Left lobe of liver (tissue), 2 donors: ENCODE measurements at regions not wholly inside any gene's neighbourhood (a gene's known extent, or its start where the extent isn't known, plus 50 kb on each side); places are given as distances from the start of the nearest gene placed in this dataset.

ENCODE experiments used
- ATAC-seq: fragments of 200-7000 bp; cut with Tn5 transposase; one replicate; pipeline ENCODE4 v1.9.1; 2020; ENCODE audit warnings: mild to moderate bottlenecking, moderate library complexity
- DNase-seq: peaks from one replicate; pipeline ENCODE4 v3.0.0-alpha.2; 2020; ENCODE audit warnings: low spot score
- donor health status: DM: no; HTN: no; CAD: no; lungs with moderate emphysema.
- donor health status: DM: no; HTN: yes; CAD: no.

DNA sequence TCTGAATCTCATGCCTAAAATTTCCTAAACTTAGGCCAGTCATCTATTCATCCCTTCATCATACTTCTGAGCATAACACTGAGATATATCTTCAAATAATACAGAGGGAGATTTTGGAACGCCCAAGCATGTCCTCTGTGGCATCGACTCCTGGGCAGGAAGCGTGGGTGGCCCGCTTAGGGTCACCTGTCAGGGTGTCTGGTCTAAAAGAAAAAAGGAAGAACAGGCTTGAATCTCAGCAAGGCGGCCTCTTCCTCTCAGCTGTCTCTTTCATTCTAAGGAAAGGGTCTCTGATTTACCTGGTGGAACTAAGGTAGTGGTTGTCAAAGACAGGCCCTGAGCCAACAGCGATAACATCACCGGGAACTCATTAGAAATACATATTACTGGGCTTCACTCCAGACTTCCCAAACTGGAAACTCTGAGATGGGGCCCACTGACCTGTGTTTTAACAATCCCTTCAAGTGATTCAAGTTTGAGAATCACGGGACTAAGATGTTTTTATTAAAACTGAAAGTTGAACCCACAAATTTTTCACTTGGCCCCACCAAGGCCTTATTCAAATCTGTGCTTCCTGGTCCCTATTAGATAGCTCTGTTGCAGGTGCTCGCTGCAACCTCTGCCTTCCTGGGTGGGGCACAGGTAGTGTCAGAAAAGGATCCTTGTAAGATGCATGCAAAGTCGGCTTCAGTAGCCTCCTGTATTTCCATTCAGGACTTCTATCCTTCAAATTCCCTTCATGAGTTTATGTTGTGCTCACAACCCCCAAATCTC is 162.3 kb upstream of the CCDC68 start:
- ATAC-seq: no peak
- no peak for DNase-seq

DNA sequence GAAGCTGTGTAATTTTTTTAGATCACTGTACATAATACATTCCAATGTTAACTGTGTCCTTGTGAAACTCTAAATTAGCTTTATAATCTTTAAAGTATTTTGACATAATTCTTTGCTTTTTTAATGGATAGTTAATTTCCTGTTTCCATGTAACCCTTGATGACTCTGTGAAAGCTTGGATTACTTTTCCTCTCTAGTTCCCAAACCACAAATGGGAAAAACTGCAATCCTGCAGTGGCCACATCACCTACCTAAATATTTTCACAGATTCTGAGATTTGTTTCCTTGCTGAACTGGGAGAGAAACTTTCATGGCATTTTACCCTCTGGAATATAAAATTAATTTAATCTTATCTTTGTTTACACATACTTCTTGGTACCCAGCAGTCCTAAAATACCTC is 161.6 kb upstream of the CCDC68 start:
- no peak for ATAC-seq
- no peak for DNase-seq

DNA sequence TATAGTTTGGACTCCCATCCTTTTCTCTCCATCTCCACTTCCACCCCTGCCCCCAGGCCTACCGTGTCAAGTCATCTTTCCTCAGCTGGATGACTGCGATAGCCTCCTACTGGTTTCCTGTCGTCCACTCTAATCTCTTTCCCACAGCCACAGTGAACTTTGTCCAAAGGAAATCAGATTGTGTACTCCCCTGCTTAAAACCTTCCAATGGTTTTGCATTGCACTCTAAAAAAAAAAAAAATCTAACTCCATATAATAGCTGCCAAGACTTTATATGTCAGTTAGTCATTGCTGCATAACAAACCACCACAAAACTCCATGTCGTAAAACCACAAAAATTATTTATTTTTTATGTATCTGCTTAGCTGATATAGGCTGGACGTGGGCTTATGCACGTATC is 160.2 kb upstream of the CCDC68 start:
- DNase-seq (no peak), ATAC-seq (peak; percentile 24)

- DNase-seq: no peak
- no peak for ATAC-seq
These were observed 159.8 kb upstream of the CCDC68 start for GRCh38 chr18:55119016-55119415.

GRCh38 chr18:55116863-55117262 is 157.6 kb upstream of the CCDC68 start:
- no peak for ATAC-seq
- DNase-seq: no peak

DNA sequence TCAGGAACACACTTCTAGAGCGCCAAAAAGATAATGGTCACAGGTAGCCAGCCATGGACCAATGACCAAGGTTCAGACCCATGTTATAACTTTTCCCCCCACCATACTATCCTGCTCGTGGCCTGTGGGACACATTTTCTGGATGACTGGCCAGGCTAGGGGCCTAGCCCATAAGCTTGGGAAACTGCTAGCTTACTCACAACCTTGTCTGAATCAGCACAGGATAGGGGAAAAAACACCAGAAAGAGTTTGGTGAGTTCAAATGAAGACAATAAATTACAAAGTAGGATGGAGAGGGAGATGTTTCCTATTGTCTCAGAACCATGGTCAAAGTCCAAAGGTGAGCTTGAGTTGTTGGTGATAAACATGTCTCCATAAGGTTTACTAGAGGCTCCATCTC is 156.3 kb upstream of the CCDC68 start:
- ATAC-seq (no peak), DNase-seq (no peak)

GRCh38 chr18:55114876-55115275 is 155.6 kb upstream of the CCDC68 start:
- DNase-seq (no peak), ATAC-seq (no peak)

GRCh38 chr18:55113800-55114199 is 154.5 kb upstream of the CCDC68 start:
- DNase-seq (no peak), ATAC-seq (no peak)

- ATAC-seq: no peak
These were observed 152.0 kb upstream of the CCDC68 start for GRCh38 chr18:55111271-55111670.

DNA sequence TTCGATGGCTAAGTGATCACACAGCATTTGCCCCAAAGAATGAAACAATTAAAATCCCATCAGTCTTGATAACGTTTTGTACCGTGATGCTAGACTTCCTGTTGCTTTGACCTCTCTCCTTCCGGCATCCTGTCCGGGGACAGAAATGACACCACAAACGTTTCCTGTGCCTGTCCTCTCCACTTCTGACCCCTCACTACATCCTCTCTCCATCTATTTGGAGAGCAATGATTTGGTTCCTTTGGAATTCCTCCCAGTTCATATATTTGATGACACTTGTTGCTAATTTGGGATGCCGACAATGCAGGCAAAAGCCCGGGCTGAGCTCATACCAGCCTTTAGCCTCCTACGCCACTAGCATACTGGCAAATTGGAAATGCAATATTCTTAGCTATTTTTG is 151.2 kb upstream of the CCDC68 start:
- peak; percentile 70 for ATAC-seq

More at GRCh38 chr18:55111271-55111670, 152.0 kb upstream of the CCDC68 start:
- no peak for DNase-seq

GRCh38 chr18:55109818-55110414 is 150.7 kb upstream of the CCDC68 start:
- DNase-seq (no peak), ATAC-seq (no peak)

More for the DNA sequence above, 151.2 kb upstream of the CCDC68 start:
- no peak for DNase-seq

- ATAC-seq (no peak), DNase-seq (no peak)
These were observed 147.6 kb upstream of the CCDC68 start for GRCh38 chr18:55106906-55107305.

DNA sequence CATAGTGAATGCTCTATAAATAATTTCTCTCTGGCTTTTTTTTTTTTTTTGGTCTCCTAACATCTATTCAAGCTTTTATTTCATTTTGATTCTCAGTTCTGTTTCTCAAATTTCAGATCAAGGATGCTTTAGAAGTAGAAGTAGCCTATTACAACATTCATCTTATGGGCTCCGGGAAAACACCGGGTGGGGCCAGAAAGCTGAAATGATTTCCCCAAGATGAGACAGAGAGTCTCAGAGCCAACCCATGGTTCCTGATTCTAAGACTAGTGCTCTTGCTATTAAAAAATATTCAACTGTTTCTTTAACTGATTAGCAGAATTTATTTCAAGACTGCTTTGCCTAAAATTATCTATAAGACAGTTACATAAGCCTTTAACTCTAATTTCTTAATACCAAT is 147.2 kb upstream of the CCDC68 start:
- DNase-seq: no peak
- ATAC-seq: no peak

- DNase-seq (no peak), ATAC-seq (no peak)
These were observed 146.6 kb upstream of the CCDC68 start for GRCh38 chr18:55105873-55106272.

GRCh38 chr18:55102958-55103456 is 143.7 kb upstream of the CCDC68 start:
- DNase-seq: no peak
- ATAC-seq: peak; percentile 69

DNA sequence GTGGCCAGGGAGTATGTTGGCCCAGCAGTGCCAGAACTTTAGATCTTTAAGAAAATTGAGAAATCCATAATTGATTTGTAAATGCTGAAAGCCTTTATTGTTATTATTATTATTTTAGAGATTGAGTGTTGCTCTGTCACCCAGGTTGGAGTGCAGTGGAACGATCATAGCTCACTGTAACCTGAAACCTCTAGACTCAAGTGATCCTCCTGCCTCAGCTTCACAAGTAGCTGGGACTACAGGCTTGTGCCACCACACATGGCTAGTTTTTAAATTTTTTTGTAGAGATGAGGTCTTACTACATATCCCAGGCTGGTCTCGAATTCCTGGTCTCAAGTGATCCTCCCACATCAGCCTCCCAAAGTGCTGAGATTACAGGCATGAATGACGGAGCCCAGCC is 143.2 kb upstream of the CCDC68 start:
- DNase-seq (no peak), ATAC-seq (no peak)

- DNase-seq (no peak), ATAC-seq (no peak)
These were observed 142.2 kb upstream of the CCDC68 start for GRCh38 chr18:55101458-55101824.

DNA sequence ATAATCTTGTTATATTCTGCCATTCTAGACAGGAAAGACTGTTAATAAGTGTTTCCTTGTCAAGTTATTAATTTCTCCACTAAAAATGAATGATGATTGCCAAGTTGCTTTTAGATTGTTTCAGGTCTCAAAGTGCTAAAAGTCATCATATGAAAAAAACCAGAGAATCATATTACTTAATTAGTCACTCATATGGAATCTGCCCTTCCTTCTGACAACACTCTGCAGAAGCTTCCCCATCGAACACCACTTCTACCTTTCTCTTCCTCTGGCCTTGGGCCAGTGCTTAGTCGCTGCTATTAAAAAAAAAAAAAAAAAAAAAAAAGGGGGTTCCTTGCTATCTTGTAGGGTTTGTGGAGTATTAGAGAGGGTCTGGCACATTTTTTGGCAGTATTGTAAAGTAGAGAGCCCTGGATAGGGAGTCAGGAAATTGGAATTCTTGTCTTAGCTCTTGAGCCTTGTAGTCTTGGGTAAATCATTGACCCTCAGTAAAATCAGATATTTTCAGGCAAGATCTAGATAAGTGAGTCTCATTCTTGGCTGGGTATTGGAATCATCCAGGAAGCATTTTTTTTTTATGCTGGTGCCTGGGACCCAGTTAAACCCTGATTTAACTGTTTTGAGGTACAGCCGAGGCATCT is 141.7 kb upstream of the CCDC68 start:
- ATAC-seq: no peak

DNA sequence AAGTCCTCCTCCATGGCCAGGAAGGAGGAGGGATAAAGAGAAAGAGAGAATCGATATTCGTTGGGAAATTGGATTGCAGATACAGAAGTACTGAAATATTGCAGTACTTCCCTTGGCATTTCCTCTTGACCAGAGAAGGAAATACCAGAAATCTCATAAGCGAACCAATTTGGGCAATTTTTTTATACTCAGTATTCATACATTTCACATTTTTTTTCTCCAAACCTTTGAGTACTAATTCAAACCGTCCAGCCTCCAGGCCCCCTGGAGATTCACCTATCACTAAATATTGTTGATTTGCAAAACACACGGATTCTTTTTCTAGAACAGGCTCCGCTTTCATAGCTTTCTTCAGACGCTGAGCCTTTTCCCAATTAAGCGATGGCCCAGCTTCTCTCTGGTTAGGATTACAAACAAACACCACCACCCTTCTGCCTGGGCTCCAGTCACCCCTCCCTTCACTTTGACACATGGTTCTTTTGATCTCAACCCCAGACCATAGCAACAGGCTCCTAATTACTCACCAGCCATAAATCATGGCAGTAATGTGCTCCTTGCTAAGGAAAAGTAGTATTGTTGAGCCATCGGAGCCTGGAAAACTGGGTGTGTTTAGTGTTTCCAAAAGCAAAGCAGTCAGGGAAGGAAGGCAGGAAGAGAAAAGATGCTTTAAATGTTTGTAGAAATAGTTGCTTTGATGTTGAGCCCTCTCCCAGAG is 138.4 kb upstream of the CCDC68 start:
- no peak for ATAC-seq
- DNase-seq: no peak

More for the DNA sequence above, 141.7 kb upstream of the CCDC68 start:
- no peak for DNase-seq

DNA sequence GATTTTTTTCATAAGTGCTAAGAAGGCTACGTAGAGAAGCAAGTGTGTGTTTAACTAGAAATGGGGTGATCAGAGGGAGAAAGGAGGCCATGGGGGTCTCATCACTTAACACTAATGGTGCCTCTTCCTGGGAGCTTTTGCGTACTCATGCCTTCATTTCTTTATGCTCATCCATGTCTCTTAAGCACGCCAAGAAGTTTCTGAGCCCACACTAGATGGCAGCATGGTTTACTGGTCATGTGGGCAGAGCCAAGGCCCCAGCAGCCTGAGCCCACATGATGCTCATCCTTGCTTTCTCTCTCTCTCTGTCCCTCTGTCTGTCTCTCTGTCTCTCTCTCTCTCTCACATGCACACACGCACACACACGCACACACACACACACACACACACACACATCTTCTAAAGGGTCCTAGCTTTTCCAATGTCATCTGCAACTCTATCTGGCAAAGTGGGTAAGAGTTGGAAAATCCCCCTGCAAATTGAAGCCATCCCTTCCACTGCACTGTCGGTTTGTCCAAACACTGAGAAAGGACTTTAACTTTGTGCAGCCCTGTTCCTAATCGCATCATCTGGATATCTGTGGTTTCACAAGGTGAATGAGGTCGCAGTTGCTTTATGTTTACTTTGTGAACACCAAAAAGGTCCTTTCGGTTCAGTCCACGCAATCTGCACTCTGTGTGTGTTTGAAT is 137.1 kb upstream of the CCDC68 start:
- ATAC-seq (peak; percentile 89), DNase-seq (no peak)

DNA sequence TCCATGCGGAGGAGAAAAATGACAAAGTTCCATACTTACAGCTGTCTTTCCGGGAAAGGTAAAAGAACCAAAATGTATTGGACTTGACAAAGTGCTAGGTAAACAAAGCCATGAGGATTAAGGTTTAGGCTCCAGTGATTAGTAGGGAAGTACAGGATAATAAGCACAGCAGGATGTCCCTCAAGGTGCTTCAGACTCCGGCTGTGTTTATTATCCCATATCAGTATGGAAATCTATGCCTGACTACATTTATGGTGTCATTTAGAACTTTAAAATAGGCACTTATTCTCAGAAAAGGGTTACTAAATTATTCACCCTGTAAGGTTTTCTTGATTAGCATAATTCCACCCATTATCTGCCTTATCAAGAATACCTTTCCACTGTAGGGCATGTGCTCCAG is 136.3 kb upstream of the CCDC68 start:
- no peak for ATAC-seq
- DNase-seq: no peak
